ENCODE measurements at regions not wholly inside any gene's neighbourhood (a gene's known extent, or its start where the extent isn't known, plus 50 kb on each side); places are given as distances from the start of the nearest gene placed in this dataset.

DNA sequence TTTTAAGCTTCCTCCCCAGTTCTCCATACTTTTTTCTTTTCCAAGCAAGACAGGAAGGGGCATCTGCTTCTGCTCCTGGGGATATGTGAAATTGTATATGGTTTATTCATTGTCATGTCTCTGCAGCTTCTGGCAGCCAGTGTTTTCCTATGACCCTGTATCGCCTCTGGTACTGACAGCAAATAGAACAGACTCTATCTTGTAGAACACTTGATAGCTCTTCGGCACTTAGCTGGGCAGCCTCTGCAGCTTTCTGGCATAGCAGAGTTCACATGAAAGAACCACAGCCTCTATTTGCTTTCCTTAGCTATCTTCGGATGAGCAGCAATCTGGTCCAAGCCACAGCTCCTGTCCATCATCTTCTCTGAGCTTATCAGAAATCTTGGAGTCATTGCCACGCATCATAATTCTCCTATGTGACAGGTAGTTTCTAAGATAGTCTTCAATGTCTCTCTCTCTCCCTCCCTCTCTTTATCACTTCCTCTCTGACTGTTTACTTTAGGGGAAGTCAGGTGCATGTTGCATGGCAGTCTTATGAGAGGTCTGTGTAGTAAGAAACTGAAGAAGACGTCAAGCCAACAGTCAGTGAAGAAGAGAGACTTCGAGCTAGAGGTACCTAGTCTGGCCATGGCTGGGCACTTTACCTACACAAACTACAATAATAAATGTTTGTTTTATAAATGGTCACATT, 627.7 kb upstream of the CDH2 start:
- H3K56ac ChIP-seq (replicated peaks; ENCODE audit: insufficient read length, low read depth, low read length), result no peak overlapping the region
- FAIRE-seq (no peak), DNase-seq (ENCODE audit: low read depth in 1 of 2, low spot score in 2 of 2) (no peak)
- no peak overlapping the region for H4K8ac ChIP-seq (ENCODE audit: extremely low read depth, insufficient read depth, low read length)
- no peaks in the 10 kb centered on the region for H3K79me1 ChIP-seq (ENCODE audit: low read depth, low read length)
- no peak overlapping the region for H3K27ac ChIP-seq (ENCODE audit: low read depth, low read length)
- no peak overlapping the region for H2BK20ac ChIP-seq (ENCODE audit: low read length)
- H4K20me1 ChIP-seq (replicated peaks in 1 of 2; ENCODE audit: control insufficient read depth in 1 of 2, insufficient read depth in 2 of 2, low read length in 2 of 2), result no peaks in the 10 kb centered on the region
- H2AK5ac ChIP-seq (ENCODE audit: low read depth, low read length), result no peak overlapping the region
- H3K79me2 ChIP-seq (ENCODE audit: control insufficient read depth in 1 of 2, insufficient read depth in 2 of 2, low read length in 2 of 2), result no peaks in the 10 kb centered on the region
- no peak overlapping the region for H2AFZ ChIP-seq (ENCODE audit: low read length)
- no peaks in the 10 kb centered on the region for H3K27me3 ChIP-seq (replicated peaks in 1 of 4; ENCODE audit: control insufficient read depth in 3 of 4, extremely low read depth in 1 of 4, insufficient read depth in 3 of 4, low read length in 3 of 4)
- H3K9ac ChIP-seq (replicated peaks in 1 of 4; ENCODE audit: extremely low read depth in 1 of 4, low read depth in 3 of 4, low read length in 3 of 4), result no peak overlapping the region
- no peak overlapping the region for H3K4me3 ChIP-seq (ENCODE audit: extremely low read depth in 1 of 4, insufficient read depth in 2 of 4, low read depth in 3 of 4, low read length in 4 of 4)
- ChIA-PET CTCF (ENCODE audit: partially characterized antibody) (interaction anchor here (0.5 to 1.4 kb wide), 4 partner anchors 9 to 103 kb away, joined by 3 to 4 read pairs (median 4); no protein-coding TSS in a partner anchor), POLR2A (ENCODE audit: partially characterized antibody) (no interaction called here)
- no peak overlapping the region for H3K14ac ChIP-seq (ENCODE audit: insufficient read length)
- H3K18ac ChIP-seq (ENCODE audit: extremely low read depth, low read length), result no peak overlapping the region
- H3K9me3 ChIP-seq (ENCODE audit: insufficient read depth in 2 of 2, low read depth in 1 of 2, low read length in 1 of 2), result 0 out of 4 replicates have a peak, but pooled peaks cover 0 to 3% of the 10 kb centered on the region in 2 experiments
- no peaks in the 10 kb centered on the region for H3K23me2 ChIP-seq (ENCODE audit: low read depth, low read length)
- H4K5ac ChIP-seq (ENCODE audit: insufficient read length, low read depth, low read length), result no peak overlapping the region
- H2BK120ac ChIP-seq (replicated peaks; ENCODE audit: low read depth, low read length), result no peak overlapping the region
- no peak overlapping the region for H3K4ac ChIP-seq (replicated peaks; ENCODE audit: insufficient read length, low read depth, low read length)
- no peaks in the 10 kb centered on the region for H3K4me1 ChIP-seq (replicated peaks in 1 of 4; ENCODE audit: control insufficient read depth in 3 of 4, insufficient read depth in 4 of 4, low read length in 3 of 4)
- H3K23ac ChIP-seq (ENCODE audit: insufficient read length), result no peak overlapping the region
- H2BK5ac ChIP-seq (ENCODE audit: low read depth, low read length), result no peak overlapping the region
- no peak overlapping the region for H2BK12ac ChIP-seq (ENCODE audit: low read depth, low read length)
- no peak overlapping the region for H4K91ac ChIP-seq (replicated peaks; ENCODE audit: insufficient read length, low read length)
- H2BK15ac ChIP-seq (ENCODE audit: low read length), result no peak overlapping the region
- 93% methylated on average over 6 of the region's 6 CpGs; no CpG with 5 or more reads in 1 of the 2 experiments for WGBS, 2 experiments (ENCODE audit: extremely low coverage in 1 of 2, insufficient coverage in 1 of 2, insufficient read length in 1 of 2, insufficient replicate concordance in 2 of 2, low coverage in 1 of 2, low lambda C conversion rate in 2 of 2, missing lambda C conversion rate in 1 of 2)
- H3K36me3 ChIP-seq (ENCODE audit: control insufficient read depth in 2 of 4, insufficient read depth in 4 of 4, low read length in 3 of 4), result no peaks in the 10 kb centered on the region
- H3K4me2 ChIP-seq (ENCODE audit: insufficient read depth in 1 of 2, low read depth in 2 of 2, low read length in 2 of 2), result no peak overlapping the region
- TF ChIP-seq EZH2 (IDR thresholded peaks at IDR 0.05; ENCODE audit: low read depth, low read length, severe bottlenecking) (no peak), RNF2 (IDR thresholded peaks at IDR 0.05; ENCODE audit: borderline replicate concordance, low read depth, low read length, missing control alignments, poor library complexity, severe bottlenecking) (no peak), CEBPB (IDR thresholded peaks at IDR 0.05; ENCODE audit: low read depth, low read length) (no peak), BRCA1 (IDR thresholded peaks at IDR 0.05; ENCODE audit: low read depth, low read length) (no peak), CBX5 (IDR thresholded peaks at IDR 0.05; ENCODE audit: low read depth, low read length) (no peak), SIRT6 (IDR thresholded peaks at IDR 0.05; ENCODE audit: low read length) (no peak), JUND (IDR thresholded peaks at IDR 0.05; ENCODE audit: low read length) (no peak), CREB1 (IDR thresholded peaks at IDR 0.05) (no peak), SIX5 (IDR thresholded peaks at IDR 0.05; ENCODE audit: low read depth, low read length) (no peak)
- TF ChIP-seq, protein P1, sequence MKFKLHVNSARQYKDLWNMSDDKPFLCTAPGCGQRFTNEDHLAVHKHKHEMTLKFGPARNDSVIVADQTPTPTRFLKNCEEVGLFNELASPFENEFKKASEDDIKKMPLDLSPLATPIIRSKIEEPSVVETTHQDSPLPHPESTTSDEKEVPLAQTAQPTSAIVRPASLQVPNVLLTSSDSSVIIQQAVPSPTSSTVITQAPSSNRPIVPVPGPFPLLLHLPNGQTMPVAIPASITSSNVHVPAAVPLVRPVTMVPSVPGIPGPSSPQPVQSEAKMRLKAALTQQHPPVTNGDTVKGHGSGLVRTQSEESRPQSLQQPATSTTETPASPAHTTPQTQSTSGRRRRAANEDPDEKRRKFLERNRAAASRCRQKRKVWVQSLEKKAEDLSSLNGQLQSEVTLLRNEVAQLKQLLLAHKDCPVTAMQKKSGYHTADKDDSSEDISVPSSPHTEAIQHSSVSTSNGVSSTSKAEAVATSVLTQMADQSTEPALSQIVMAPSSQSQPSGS (IDR thresholded peaks at IDR 0.05; ENCODE audit: low read length), result no peak
- TF ChIP-seq, protein P2, sequence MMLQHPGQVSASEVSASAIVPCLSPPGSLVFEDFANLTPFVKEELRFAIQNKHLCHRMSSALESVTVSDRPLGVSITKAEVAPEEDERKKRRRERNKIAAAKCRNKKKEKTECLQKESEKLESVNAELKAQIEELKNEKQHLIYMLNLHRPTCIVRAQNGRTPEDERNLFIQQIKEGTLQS (IDR thresholded peaks at IDR 0.05; ENCODE audit: insufficient read depth, low read depth, low read length), result no peak
